CD4-positive, alpha-beta T cell treated with Interleukin-1 beta for 1 hour (primary cell): ENCODE measurements at regions not wholly inside any gene's neighbourhood (a gene's known extent, or its start where the extent isn't known, plus 50 kb on each side); places are given as distances from the start of the nearest gene placed in this dataset.

Experiments used
- DNase-seq, 2 donors: peaks; one replicate each; pipeline ENCODE4 v3.0.0-alpha.2; 2020 to 2022

GRCh38 chr11:127194521-127194920, 194.0 kb upstream of the KIRREL3 start:
- DNase-seq: no peak

- no peak for DNase-seq
These were observed 193.4 kb upstream of the KIRREL3 start for GRCh38 chr11:127193950-127194349.

- no peak for DNase-seq
These were observed 191.1 kb upstream of the KIRREL3 start for GRCh38 chr11:127191689-127192088.

GRCh38 chr11:127191261-127191660, 190.7 kb upstream of the KIRREL3 start:
- DNase-seq: no peak

GRCh38 chr11:127182586-127183203, 182.1 kb upstream of the KIRREL3 start:
- no peak for DNase-seq

- no peak for DNase-seq
These were observed 156.7 kb upstream of the KIRREL3 start for GRCh38 chr11:127157225-127157624.

- no peak for DNase-seq
These were observed 148.8 kb upstream of the KIRREL3 start for GRCh38 chr11:127149410-127149809.

- DNase-seq: no peak
These were observed 142.7 kb upstream of the KIRREL3 start for GRCh38 chr11:127143251-127143650.

GRCh38 chr11:127138613-127139012, 138.0 kb upstream of the KIRREL3 start:
- DNase-seq: no peak

- no peak for DNase-seq
These were observed 137.3 kb upstream of the KIRREL3 start for GRCh38 chr11:127137771-127138280.

GRCh38 chr11:127136438-127136837, 135.9 kb upstream of the KIRREL3 start:
- no peak for DNase-seq

- DNase-seq: no peak
These were observed 134.7 kb upstream of the KIRREL3 start for GRCh38 chr11:127135256-127135655.

GRCh38 chr11:127133061-127133460, 132.5 kb upstream of the KIRREL3 start:
- no peak for DNase-seq

- no peak for DNase-seq
These were observed 129.8 kb upstream of the KIRREL3 start for GRCh38 chr11:127130321-127130720.

- no peak for DNase-seq
These were observed 126.4 kb upstream of the KIRREL3 start for GRCh38 chr11:127126986-127127385.

- no peak for DNase-seq
These were observed 118.8 kb upstream of the KIRREL3 start for GRCh38 chr11:127119356-127119755.

- no peak for DNase-seq
These were observed 118.2 kb upstream of the KIRREL3 start for GRCh38 chr11:127118811-127119210.

- DNase-seq: no peak
These were observed 116.7 kb upstream of the KIRREL3 start for GRCh38 chr11:127117231-127117739.

GRCh38 chr11:127115844-127116243, 115.3 kb upstream of the KIRREL3 start:
- DNase-seq: no peak

- DNase-seq: no peak
These were observed 113.5 kb upstream of the KIRREL3 start for GRCh38 chr11:127114035-127114434.

- no peak for DNase-seq
These were observed 110.0 kb upstream of the KIRREL3 start for GRCh38 chr11:127110542-127110941.

- no peak for DNase-seq
These were observed 109.4 kb upstream of the KIRREL3 start for GRCh38 chr11:127109796-127110480.

GRCh38 chr11:127108838-127109237, 108.3 kb upstream of the KIRREL3 start:
- no peak for DNase-seq

GRCh38 chr11:127106938-127107337, 106.4 kb upstream of the KIRREL3 start:
- no peak for DNase-seq
